Hepatocyte (in vitro differentiated cells): ENCODE measurements at regions not wholly inside any gene's neighbourhood (a gene's known extent, or its start where the extent isn't known, plus 50 kb on each side); places are given as distances from the start of the nearest gene placed in this dataset.

Experiments
- CTCF ChIP-seq: fragments of 200-600 bp; sonication (generic); IDR thresholded peaks from 2 replicates; pipeline ENCODE4 v1.5.1; 2016; ENCODE audit warnings: antibody characterized with exemption, mild to moderate bottlenecking; ENCODE audit not compliant: poor library complexity
- EZH2 ChIP-seq: fragments of 200-600 bp; sonication (generic); IDR thresholded peaks from 2 replicates; pipeline ENCODE4 v1.6.1; 2016; ENCODE audit warnings: antibody characterized with exemption, mild to moderate bottlenecking, borderline replicate concordance
- EZH2phosphoT487 ChIP-seq: fragments of 200-600 bp; sonication (generic); IDR thresholded peaks from one replicate; pipeline ENCODE4 v1.6.1; 2018; ENCODE audit warnings: antibody characterized with exemption, mild to moderate bottlenecking, low read depth, moderate library complexity; ENCODE audit not compliant: unreplicated experiment, severe bottlenecking

DNA sequence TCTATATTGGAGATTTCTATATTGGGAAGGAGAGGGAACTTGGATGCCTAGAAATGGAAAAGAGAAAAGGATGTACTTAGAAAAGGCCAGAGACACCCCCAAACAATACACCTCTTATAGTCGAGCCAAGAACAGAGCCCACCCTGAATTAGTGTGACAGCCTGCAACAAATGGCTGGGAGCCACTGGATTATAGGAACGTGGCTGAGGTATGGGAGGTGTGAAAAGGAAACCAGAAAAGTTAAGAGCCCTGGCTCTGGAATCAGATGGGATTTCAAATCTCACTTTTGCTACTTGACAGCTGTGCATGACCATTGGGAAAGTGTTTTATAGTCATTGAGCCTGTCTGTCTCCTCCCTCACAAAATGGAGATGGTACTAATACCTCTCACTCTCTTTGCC, 394.0 kb downstream of the ZNF521 start:
- TF ChIP-seq EZH2, result no peak
- TF ChIP-seq CTCF, result no peak
- no peak for TF ChIP-seq EZH2phosphoT487
